ENCODE measurements at regions not wholly inside any gene's neighbourhood (a gene's known extent, or its start where the extent isn't known, plus 50 kb on each side); places are given as distances from the start of the nearest gene placed in this dataset.

DNA sequence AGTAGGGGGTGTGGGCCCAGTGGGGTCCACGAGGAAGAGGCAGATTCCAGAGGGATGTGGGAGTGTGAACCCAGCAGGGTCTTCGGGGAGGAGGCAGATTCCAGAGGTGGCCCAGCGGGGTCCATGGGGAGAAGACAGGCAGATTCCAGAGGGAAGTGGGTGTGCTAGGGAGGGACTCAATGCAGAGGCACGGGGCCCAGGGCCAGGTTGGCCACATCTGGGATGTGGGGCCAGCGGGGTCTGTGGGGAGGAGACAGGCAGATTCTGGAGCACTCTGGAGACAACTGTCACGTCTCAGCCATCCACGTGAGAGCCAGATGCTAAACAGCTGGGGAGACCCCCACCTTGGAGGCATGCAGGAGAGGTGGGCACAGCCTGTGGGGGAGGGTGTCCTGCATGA lies 582.6 kb downstream of the TBC1D22A start:
- Histone ChIP-seq H3K9ac (ENCODE audit: low read length) (no peak overlapping the region), H3K4me3 (ENCODE audit: control extremely low read depth in 1 of 5, extremely low read depth in 1 of 5, insufficient read depth in 1 of 5, low read depth in 2 of 5, low read length in 4 of 5) (no peak overlapping the region), H3K79me2 (ENCODE audit: control insufficient read depth, insufficient read depth, low read length) (no peaks in the 10 kb centered on the region), H3K4me2 (replicated peaks; ENCODE audit: low read depth, low read length, poor library complexity, severe bottlenecking) (no peak overlapping the region), H3K4me1 (ENCODE audit: control insufficient read depth in 2 of 2, insufficient read depth in 2 of 2, low read length in 2 of 2) (no peaks in the 10 kb centered on the region), H3K27ac (ENCODE audit: low read length in 2 of 2) (no peak overlapping the region), H3K27me3 (replicated peaks in 1 of 4; ENCODE audit: control extremely low read depth in 1 of 4, control insufficient read depth in 3 of 4, insufficient read depth in 4 of 4, low read length in 3 of 4) (no peaks in the 10 kb centered on the region), H3K36me3 (replicated peaks in 1 of 2; ENCODE audit: control extremely low read depth in 1 of 2, control insufficient read depth in 1 of 2, extremely low read depth in 1 of 2, insufficient read depth in 2 of 2, low read length in 1 of 2) (no peaks in the 10 kb centered on the region), H3K9me3 (ENCODE audit: control extremely low read depth in 1 of 3, control insufficient read depth in 2 of 3, insufficient read depth in 1 of 3, low read length in 2 of 3) (peaks cover 0 to 17% (median 0%) of the 10 kb centered on the region in 3 donors), H4K20me1 (ENCODE audit: control insufficient read depth, insufficient read depth, low read length, poor library complexity, severe bottlenecking) (no peaks in the 10 kb centered on the region), H2AFZ (ENCODE audit: insufficient read depth, low read depth, low read length, poor library complexity, severe bottlenecking) (no peak overlapping the region)
- no peaks in the 10 kb centered on the region for H3K9me3 Mint-ChIP-seq (ENCODE audit: insufficient read depth)
- H3K27ac Mint-ChIP-seq = no peak overlapping the region
- no peak overlapping the region for H3K4me3 Mint-ChIP-seq
- H3K27me3 Mint-ChIP-seq = peaks cover 15% of the 10 kb centered on the region
- WGBS (ENCODE audit: insufficient coverage) = 85% methylated on average over 7 of the region's 7 CpGs
- H3K4me1 Mint-ChIP-seq = no peaks in the 10 kb centered on the region
- intact Hi-C loops (cut with micrococcal nuclease) = no loop called here
- DNase-seq (no peak), ATAC-seq (ENCODE audit: low read depth) (no peak)
- TF ChIP-seq, protein P1, sequence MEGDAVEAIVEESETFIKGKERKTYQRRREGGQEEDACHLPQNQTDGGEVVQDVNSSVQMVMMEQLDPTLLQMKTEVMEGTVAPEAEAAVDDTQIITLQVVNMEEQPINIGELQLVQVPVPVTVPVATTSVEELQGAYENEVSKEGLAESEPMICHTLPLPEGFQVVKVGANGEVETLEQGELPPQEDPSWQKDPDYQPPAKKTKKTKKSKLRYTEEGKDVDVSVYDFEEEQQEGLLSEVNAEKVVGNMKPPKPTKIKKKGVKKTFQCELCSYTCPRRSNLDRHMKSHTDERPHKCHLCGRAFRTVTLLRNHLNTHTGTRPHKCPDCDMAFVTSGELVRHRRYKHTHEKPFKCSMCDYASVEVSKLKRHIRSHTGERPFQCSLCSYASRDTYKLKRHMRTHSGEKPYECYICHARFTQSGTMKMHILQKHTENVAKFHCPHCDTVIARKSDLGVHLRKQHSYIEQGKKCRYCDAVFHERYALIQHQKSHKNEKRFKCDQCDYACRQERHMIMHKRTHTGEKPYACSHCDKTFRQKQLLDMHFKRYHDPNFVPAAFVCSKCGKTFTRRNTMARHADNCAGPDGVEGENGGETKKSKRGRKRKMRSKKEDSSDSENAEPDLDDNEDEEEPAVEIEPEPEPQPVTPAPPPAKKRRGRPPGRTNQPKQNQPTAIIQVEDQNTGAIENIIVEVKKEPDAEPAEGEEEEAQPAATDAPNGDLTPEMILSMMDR (IDR thresholded peaks at IDR 0.05) = no peak
- no peak for TF ChIP-seq EZH2 (IDR thresholded peaks at IDR 0.05; ENCODE audit: borderline replicate concordance, insufficient read depth, low read depth, low read length, poor library complexity, severe bottlenecking)
- CTCF ChIA-PET = no interaction called here
- POLR2A ChIA-PET = no interaction called here

GRCh38 chr22:47344414-47344813 lies 582.0 kb downstream of the TBC1D22A start:
- Mint-ChIP-seq H3K27ac (no peak overlapping the region), H3K27me3 (peaks cover 19% of the 10 kb centered on the region), H3K9me3 (ENCODE audit: insufficient read depth) (no peaks in the 10 kb centered on the region), H3K4me3 (no peak overlapping the region), H3K4me1 (no peaks in the 10 kb centered on the region)
- no peaks in the 10 kb centered on the region for H4K20me1 ChIP-seq (ENCODE audit: control insufficient read depth, insufficient read depth, low read length, poor library complexity, severe bottlenecking)
- ChIA-PET CTCF (no interaction called here), POLR2A (no interaction called here)
- no peak for DNase-seq
- H2AFZ ChIP-seq (ENCODE audit: insufficient read depth, low read depth, low read length, poor library complexity, severe bottlenecking) = no peak overlapping the region
- H3K27me3 ChIP-seq (replicated peaks in 1 of 4; ENCODE audit: control extremely low read depth in 1 of 4, control insufficient read depth in 3 of 4, insufficient read depth in 4 of 4, low read length in 3 of 4) = no peaks in the 10 kb centered on the region
- WGBS (ENCODE audit: insufficient coverage) = 85% methylated on average over 6 of the region's 6 CpGs
- no peak overlapping the region for H3K9ac ChIP-seq (ENCODE audit: low read length)
- TF ChIP-seq, protein P1 (IDR thresholded peaks at IDR 0.05) = no peak
- no peak for TF ChIP-seq EZH2 (IDR thresholded peaks at IDR 0.05; ENCODE audit: borderline replicate concordance, insufficient read depth, low read depth, low read length, poor library complexity, severe bottlenecking)
- intact Hi-C loops (cut with micrococcal nuclease) = no loop called here
- no peaks in the 10 kb centered on the region for H3K79me2 ChIP-seq (ENCODE audit: control insufficient read depth, insufficient read depth, low read length)
- H3K27ac ChIP-seq (ENCODE audit: low read length in 2 of 2) = no peak overlapping the region
- H3K9me3 ChIP-seq (ENCODE audit: control extremely low read depth in 1 of 3, control insufficient read depth in 2 of 3, insufficient read depth in 1 of 3, low read length in 2 of 3) = peaks cover 0 to 17% (median 0%) of the 10 kb centered on the region in 3 donors
- ATAC-seq (ENCODE audit: low read depth) = no peak
- no peaks in the 10 kb centered on the region for H3K4me1 ChIP-seq (ENCODE audit: control insufficient read depth in 2 of 2, insufficient read depth in 2 of 2, low read length in 2 of 2)
- no peak overlapping the region for H3K4me2 ChIP-seq (replicated peaks; ENCODE audit: low read depth, low read length, poor library complexity, severe bottlenecking)
- H3K4me3 ChIP-seq (ENCODE audit: control extremely low read depth in 1 of 5, extremely low read depth in 1 of 5, insufficient read depth in 1 of 5, low read depth in 2 of 5, low read length in 4 of 5) = no peak overlapping the region
- no peaks in the 10 kb centered on the region for H3K36me3 ChIP-seq (replicated peaks in 1 of 2; ENCODE audit: control extremely low read depth in 1 of 2, control insufficient read depth in 1 of 2, extremely low read depth in 1 of 2, insufficient read depth in 2 of 2, low read length in 1 of 2)
